A172 (cell line): ENCODE measurements at regions not wholly inside any gene's neighbourhood (a gene's known extent, or its start where the extent isn't known, plus 50 kb on each side); places are given as distances from the start of the nearest gene placed in this dataset.
"Not testable (repeated sequence)": the region's sequence is repeated elsewhere in the genome, so short reads cannot be mapped to it uniquely, and the experiment has no call there.

Source experiments
- DNase-seq: peaks from one replicate; pipeline ENCODE4 v3.0.0-alpha.2; 2015; ENCODE audit warnings: low spot score

DNA sequence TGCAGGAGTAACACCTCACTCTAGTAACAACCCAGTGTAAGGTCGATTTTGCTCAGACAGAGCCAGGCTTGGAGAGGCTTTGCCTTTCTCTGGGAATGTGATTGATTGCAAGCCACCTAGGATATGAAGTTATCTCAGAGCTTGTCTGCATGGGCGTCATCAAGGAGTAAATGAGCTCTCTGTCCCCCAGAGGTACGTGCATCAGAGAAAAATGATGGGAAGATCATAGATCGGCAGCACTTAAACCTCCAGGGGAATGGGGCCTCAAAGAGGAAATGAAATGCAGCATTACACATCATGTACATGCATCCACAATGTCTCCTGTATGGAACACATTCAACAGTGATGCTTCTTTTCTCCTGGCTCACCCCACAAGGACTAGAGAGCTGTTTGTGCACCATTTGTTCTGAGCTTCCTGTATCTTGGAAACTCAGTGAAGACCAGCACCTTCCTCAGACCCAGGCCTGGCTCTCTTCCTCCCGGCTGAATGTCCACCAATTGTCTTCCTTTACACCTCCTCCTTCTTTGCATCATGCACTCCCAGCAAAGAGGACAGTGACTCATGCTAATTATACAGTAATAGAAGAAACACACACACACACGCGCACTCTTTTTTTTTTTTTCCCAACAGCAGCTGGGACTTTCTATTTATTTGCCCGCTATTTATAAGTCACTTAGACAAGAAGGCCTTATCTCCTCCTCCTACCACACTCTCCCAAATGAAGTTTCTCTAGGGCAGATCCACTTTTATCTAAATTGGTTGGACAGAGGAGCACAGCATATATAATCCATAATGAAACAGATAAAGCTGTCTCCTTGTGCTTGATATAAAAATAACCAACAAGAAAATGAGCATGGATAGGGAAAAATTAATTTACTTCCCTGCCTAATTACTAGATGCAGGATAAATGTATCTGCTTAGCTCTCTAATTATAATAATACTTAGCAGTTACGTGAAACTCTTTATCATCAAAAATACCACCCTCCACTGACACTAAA lies 990.7 kb downstream of the CCSER2 start:
- peak; percentile 72 for DNase-seq

DNA sequence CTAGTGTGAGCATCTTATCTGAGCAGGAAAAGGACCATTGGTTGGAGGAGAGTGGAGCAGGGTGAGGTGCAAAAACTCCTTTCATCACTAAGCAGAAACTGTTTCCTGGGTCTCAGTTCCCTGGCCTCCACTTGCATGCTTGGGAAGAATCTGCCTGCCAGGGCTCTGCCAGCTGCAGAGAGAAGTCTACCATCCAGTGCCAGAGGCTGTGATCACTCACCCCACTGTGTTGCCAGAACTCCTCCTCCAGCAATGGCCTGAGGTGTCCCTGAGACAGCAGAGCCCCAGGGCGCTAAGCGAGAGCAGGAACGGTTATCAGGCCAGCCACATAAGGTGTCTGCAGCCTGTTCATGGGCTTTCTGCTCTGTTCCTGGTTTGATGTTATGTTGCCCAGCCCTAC lies 991.4 kb downstream of the CCSER2 start:
- peak; percentile 2 for DNase-seq

DNA sequence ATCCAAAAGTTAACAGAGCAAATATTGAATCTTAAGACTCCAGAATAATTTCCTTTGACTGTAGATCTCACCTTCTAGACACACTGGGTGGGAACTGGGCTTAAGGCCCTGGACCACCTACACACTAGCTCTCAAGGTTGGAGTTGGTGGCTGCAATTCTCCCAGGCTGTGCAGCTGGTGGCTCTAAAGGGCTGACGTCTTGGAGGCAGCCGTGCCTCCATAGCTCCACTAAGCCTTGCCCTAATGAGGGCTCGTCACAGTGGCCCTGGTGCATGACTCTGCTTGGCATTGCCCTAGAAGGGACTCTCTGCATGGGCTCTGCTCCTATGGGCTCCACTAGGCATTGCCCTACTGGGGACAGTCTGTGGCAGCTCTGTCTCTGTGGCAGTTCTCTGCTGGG lies 1005.2 kb downstream of the CCSER2 start:
- DNase-seq, result no peak

DNA sequence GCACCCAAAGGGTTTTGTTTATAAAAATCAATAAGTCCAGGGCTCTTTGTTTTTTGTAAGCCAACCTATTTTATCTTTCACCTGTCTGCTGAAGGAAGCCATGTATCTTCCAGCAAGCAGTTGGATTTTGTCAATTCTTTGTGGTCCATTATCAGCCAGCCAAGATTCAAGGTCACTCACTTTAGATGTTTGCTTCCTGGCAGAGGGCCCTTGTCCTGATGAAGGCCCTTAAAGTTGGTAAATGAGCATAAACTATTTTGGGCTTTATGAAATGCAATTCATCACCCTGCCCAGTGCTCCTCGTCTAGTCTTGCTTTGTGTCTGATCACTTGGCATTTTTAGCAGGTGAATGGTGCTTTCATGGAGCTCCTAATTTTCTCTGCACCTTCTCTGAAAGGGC lies 1004.2 kb downstream of the GRID1 start:
- no peak for DNase-seq

DNA sequence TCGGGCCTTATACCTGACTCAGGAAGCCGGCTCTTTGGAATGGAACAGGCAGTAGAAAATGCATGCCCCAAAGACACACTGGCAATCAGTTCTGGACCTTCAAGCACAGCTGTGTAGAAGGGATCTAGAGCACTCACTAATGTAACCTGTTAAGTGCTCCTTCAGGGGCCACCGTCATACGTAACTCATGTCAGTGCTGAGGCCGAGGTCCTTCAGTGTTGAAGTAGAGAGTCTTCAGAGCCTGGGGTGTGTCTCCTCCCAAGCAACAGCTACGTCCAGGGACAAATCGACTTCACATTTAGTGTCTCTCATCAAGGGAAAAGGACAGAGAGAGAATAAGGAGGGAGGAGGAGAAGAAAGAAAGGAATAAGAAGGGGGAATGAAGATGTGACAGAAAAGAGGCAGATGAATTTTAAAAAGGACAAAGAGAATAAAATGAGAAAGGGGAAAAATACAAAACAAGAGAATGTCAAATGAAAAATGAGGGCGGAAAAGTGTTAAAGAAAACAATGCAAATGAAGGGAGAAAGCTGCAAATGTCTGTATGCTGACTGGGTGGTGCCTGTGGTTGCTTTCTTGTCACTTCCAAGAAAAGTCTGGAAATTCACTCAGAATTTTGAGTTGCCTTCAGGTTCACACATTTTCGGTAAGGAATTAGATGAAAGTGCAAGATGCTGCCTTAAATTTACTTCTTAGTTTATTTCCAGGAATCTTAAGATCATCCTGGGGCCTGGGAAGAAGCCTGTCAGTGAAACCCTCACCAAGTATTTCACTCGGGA lies 989.4 kb downstream of the GRID1 start:
- no peak for DNase-seq

GRCh38 chr10:85379338-85379737 lies 987.3 kb downstream of the GRID1 start:
- no peak for DNase-seq

DNA sequence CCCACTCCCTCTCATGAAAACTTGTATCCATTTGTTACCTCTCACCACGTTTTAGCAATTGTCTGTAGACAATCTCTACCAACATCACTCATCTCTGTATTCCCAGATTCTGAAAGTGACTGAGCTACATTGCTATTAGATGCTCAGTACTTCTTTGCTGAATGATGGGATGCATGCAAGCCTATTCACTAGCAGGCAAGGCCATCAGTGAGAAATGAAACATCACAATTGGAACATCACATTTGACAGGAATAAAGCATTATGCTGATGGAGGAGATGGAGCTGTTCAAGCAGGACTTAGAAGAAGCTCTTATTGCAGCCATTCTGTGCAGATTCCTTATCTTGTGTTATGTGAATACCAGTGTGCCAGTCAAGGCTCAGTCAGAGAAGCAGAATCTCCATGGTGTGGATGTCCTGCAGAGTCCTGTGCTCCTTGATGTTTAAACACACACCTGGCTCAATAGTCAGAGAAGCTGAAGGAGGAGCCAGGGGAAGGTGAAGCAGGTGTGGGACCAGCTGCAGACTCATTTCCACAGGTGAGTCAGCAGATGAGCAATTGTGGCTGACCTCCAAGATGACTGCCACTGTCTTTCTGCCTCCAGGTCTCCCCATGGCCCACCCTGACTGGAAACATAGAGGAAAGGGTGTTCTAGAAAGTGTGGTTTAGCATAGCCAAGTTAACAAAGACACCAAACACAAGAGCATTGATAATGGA lies 965.5 kb downstream of the GRID1 start:
- DNase-seq, result no peak

DNA sequence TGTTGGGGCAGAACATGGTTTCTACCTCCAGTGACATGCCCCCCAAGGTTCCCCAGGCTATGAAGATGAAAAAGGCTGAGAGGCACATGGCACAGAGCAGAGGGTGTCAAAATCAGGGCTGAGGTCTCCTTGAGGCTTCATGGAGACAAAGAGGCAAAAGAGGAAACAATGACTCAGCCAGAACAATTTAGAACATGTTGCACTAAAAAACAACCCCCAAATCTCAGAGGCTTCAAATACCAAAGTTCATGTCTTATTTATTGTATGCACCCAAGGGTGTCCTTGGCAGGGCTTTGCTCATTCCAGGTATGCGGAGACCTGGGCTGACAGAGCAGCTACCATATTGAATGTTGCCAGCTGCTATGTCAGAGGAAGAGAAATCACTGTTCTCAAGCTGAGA lies 964.1 kb downstream of the GRID1 start:
- no peak for DNase-seq

DNA sequence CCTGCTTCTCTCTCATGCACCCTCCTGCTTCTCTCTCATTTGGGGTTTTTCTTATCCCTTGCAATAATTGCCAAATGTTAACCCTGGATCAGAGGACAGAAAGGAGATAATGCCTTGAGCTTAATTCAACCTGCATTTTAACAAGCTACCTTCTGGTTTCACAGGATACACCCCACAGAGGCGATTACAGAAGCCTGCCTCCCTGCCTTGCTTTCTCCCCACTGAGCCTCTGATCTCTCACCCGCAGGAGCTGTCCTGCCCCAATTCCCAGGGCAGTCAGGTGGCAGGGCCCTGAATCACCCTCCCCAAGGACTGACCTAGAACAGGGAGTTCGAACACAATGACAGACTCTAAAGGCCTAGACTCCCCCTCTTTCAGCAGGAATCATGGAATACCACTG lies 959.5 kb downstream of the GRID1 start:
- DNase-seq, result no peak

DNA sequence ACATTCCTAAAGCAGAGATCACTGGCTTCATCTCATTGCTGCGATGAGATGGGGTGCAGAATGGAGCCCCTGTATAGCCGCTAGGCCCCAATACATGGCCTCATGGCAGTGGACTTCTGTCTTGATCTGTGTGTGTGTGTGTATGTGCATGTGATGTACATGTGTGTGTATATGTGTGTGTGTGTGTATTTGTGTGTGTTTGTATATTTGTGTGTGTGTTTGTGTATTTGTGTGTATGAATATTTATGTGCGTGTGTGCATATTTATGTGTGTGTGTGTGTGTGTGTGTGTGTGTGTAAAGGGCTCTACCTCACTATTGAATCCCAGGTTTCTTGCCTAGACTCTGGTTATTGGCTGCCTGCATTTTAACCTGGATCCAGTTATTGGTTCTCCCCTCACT lies 958.2 kb downstream of the GRID1 start:
- DNase-seq, result no peak

DNA sequence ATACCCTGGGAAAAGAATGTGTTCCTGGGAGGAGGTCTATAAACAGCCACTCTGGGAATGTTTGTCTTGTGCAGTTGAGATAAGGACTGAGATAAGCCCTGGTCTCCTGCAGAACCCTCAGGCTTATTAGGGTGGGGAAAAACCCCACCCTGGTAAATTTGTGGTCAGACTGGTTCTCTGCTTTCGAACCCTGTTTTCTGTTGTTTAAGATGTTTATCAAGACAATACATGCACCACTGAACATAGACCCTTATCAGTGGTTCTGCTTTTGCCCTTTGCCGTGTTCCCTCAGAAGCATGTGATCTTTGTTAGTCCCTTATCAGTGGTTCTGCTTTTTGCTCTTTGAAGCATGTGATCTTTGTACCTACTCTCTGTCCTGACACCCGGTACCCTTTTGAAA lies 956.0 kb downstream of the GRID1 start:
- not testable (repeated sequence) for DNase-seq

- DNase-seq, result no peak
Observed at GRCh38 chr10:85413570-85413969, 953.0 kb downstream of the GRID1 start.

DNA sequence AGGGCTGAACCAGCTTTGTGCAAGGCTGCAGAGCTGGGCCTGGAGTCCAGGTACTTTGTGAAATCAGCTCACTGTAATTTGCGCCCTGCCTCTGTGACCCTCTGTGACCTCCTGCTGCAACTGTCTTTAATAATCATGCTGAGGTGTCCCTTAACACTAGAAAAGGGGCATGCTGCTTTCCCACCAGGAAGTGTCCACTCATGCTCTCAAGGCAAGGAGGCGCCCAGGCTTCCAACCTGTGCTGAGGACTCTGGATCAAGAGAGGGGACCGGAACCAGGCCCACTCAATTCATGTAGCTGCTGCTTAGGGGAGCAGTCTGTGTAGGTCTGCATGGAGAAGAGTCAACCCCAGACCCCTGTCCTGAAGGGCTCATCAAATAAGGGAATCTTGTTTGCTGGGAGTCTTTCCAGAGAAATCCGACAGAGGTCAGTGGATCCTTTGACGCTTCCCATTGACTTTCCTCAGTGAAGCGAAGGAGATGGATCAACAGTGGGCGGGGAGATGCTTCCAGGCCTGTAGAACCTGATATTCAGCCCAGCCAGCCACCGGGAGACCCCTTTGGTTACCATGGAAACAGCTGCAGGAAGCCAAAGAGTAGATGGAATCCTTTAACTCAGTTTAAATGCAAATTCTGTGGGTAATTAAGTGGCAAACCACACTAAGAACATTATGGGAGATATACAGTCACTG lies 945.9 kb downstream of the GRID1 start:
- DNase-seq, result no peak

DNA sequence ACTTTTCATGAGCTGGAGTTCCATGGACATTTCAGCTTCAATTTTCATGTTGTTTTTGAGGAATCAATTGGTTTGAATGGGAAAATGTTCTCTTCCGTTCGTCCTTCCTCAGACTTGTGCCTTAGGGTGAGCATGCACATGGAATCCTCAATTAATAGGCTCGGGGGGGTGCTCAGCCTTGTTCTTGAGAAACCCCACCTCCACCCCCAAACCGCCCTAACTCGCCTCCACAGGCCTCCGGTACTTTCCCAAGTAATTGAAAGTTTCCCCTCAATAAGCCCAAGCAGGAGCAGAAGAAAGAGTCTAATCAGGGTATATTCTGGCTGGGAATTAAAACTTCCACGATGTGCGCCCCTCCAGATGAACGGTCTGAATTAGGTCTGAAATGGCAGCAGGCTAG lies 945.2 kb downstream of the GRID1 start:
- no peak for DNase-seq

- no peak for DNase-seq
Observed at GRCh38 chr10:85429126-85429525, 937.5 kb downstream of the GRID1 start.

DNA sequence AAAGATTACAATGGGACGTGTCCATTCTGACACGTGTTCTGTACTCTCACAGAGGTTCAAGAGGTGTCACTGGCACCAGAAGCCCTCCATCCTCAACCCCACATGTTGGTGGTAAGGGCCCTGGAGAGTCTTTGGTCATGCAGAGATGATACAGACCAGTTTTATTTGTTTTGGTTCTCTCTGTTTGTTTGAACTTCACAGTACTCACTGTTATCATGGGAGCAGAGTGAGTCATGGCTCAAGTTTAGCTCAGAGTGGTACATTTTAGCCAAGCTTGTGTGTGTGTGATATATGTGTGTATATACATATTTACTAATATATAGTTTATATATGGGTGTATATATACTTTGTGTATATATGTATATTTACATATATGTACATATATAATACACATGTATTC lies 935.6 kb downstream of the GRID1 start:
- DNase-seq, result no peak

DNA sequence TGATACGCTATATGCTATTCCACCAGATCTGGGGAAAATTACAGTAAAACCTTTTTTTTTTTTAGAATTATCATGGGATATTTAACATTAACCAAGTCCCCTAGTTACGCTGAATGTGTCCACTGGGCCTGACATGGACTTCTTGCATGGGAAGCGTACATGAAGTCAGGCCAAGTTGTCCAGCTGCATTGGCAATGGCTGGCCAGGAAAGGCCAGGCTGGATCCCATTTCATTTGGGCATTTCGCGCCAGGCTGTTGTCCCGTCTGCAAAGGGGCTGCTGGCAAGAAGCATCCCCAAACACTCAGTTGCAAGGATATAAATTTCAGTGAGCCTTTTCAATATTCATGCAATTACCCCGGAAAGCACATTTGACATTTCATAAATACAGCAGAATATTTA lies 933.3 kb downstream of the GRID1 start:
- DNase-seq, result no peak

- DNase-seq, result no peak
Observed at GRCh38 chr10:85444868-85445267, 921.7 kb downstream of the GRID1 start.

GRCh38 chr10:85445702-85446101 lies 920.9 kb downstream of the GRID1 start:
- DNase-seq, result no peak

GRCh38 chr10:85446827-85447226 lies 919.8 kb downstream of the GRID1 start:
- no peak for DNase-seq

- no peak for DNase-seq
Observed at GRCh38 chr10:85447690-85448089, 918.9 kb downstream of the GRID1 start.

- no peak for DNase-seq
Observed at GRCh38 chr10:85448716-85449115, 917.9 kb downstream of the GRID1 start.
